IPS-18c (cell line): ENCODE measurements at regions not wholly inside any gene's neighbourhood (a gene's known extent, or its start where the extent isn't known, plus 50 kb on each side); places are given as distances from the start of the nearest gene placed in this dataset.

Source experiments
- H3K4me3 ChIP-seq: 2 replicates; pipeline ENCODE4 v1.7.0; 2013; ENCODE audit warnings: low read depth, mild to moderate bottlenecking, low read length, moderate library complexity; ENCODE audit not compliant: insufficient read depth
- H3K9me3 ChIP-seq: one replicate; pipeline ENCODE4 v1.6.1; 2013; ENCODE audit warnings: mild to moderate bottlenecking, low read length, moderate library complexity; ENCODE audit not compliant: control insufficient read depth, insufficient read depth

DNA sequence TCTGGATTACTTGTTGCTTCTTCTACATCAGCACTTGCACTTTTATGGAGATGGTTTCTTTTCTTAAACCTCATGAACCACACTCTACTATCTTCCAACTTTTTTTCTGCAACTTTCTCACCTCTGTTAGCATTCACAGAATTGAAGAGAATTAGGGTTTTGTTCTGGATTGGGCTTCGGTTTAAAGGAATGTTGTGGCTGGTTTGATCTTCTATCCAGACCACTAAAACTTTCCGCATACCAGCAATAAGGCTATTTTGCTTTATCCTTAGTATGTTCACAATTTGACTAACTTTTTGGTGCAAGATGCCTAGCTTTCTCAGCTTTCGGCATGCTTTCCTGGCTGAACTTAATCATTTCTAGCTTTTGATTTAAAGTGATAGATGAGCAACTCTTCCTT, 666.7 kb upstream of the MIR17HG start:
- H3K4me3 ChIP-seq = no peak overlapping the region
- no peaks in the 10 kb centered on the region for H3K9me3 ChIP-seq

GRCh38 chr13:90683711-90684131, 663.8 kb upstream of the MIR17HG start:
- Histone ChIP-seq H3K4me3 (no peak overlapping the region), H3K9me3 (no peaks in the 10 kb centered on the region)

GRCh38 chr13:90686442-90686841, 661.0 kb upstream of the MIR17HG start:
- no peak overlapping the region for H3K4me3 ChIP-seq

GRCh38 chr13:90689111-90689510, 658.4 kb upstream of the MIR17HG start:
- H3K9me3 ChIP-seq = no peaks in the 10 kb centered on the region
- no peak overlapping the region for H3K4me3 ChIP-seq

More at GRCh38 chr13:90686442-90686841, 661.0 kb upstream of the MIR17HG start:
- no peaks in the 10 kb centered on the region for H3K9me3 ChIP-seq

DNA sequence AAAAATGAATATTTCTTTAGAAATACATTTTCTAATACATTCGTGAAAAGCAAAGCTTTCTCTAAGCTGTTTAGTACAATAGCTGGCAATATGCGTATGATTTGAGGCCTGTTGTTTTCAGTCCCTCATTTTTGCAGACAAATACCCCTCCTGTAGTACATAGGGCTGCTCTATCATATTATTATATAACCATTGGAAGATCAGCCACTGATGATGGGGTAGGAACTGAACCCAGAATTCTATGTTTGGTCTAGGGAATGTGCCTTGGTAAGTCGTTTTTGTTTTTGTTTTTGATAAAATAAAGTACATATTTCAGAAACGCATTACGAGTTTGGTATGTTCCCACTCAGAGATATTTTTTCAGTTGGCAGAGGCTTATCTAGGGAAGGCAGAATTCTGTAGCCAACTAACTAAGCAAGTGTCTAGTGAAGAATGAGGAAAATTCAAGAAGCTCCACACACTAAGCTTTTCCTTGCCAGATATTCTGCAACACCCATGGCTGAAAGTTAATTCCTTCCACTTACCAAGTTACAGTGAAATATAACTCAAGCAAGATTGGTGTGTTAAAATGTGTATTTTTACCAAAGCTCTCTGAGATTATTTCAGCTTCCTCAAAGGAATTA, 656.9 kb upstream of the MIR17HG start:
- Histone ChIP-seq H3K4me3 (no peak overlapping the region), H3K9me3 (no peaks in the 10 kb centered on the region)

GRCh38 chr13:90696254-90696653, 651.2 kb upstream of the MIR17HG start:
- Histone ChIP-seq H3K9me3 (no peaks in the 10 kb centered on the region), H3K4me3 (no peak overlapping the region)

- Histone ChIP-seq H3K4me3 (no peak overlapping the region), H3K9me3 (no peaks in the 10 kb centered on the region)
Measured at GRCh38 chr13:90696656-90697055, 650.8 kb upstream of the MIR17HG start.

- no peaks in the 10 kb centered on the region for H3K9me3 ChIP-seq
- H3K4me3 ChIP-seq = no peak overlapping the region
Measured at GRCh38 chr13:90700340-90700739, 647.1 kb upstream of the MIR17HG start.

GRCh38 chr13:90701264-90701663, 646.2 kb upstream of the MIR17HG start:
- Histone ChIP-seq H3K9me3 (no peaks in the 10 kb centered on the region), H3K4me3 (no peak overlapping the region)

GRCh38 chr13:90702050-90702449, 645.4 kb upstream of the MIR17HG start:
- Histone ChIP-seq H3K9me3 (no peaks in the 10 kb centered on the region), H3K4me3 (no peak overlapping the region)

GRCh38 chr13:90706631-90707030, 640.9 kb upstream of the MIR17HG start:
- no peaks in the 10 kb centered on the region for H3K9me3 ChIP-seq
- no peak overlapping the region for H3K4me3 ChIP-seq

- Histone ChIP-seq H3K4me3 (no peak overlapping the region), H3K9me3 (no peaks in the 10 kb centered on the region)
Measured at GRCh38 chr13:90708128-90708527, 639.4 kb upstream of the MIR17HG start.

GRCh38 chr13:90709319-90709718, 638.2 kb upstream of the MIR17HG start:
- H3K9me3 ChIP-seq = no peaks in the 10 kb centered on the region

GRCh38 chr13:90710164-90710759, 637.2 kb upstream of the MIR17HG start:
- Histone ChIP-seq H3K4me3 (no peak overlapping the region), H3K9me3 (no peaks in the 10 kb centered on the region)

More at GRCh38 chr13:90709319-90709718, 638.2 kb upstream of the MIR17HG start:
- H3K4me3 ChIP-seq = no peak overlapping the region

DNA sequence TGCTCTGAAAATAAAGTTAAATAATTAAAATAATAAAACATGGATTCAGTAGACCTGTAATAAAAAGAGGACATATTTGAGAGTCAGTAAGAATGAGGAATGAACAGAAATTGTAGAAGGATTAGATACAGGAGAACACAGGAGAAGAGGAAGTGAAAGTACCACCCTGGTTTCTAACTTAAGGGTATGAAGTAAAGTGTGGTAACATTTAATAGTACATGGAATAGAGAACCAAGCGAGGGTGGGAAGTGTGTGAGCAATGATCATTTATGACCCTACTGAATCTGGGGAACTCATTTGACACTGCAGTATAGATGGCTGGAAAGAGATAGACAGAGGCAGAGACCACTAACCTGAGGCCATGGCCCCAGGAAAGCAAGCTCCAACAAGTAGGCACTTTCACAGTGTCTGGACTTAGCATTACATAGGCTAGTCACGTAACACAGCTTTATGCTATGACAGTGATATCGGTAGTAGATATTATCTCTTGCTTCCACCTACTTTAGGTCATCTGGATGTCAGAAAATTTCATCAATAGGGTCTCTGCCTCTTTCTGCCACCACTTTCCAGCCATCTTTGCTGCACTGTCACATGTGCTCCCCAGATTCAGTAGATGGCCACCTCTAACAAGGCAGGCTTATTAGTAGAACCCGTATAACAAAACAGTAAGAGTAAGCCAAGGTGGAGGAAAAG, 633.9 kb upstream of the MIR17HG start:
- H3K4me3 ChIP-seq = no peak overlapping the region

GRCh38 chr13:90715485-90715884, 632.0 kb upstream of the MIR17HG start:
- Histone ChIP-seq H3K9me3 (no peaks in the 10 kb centered on the region), H3K4me3 (no peak overlapping the region)

More for the DNA sequence above, 633.9 kb upstream of the MIR17HG start:
- H3K9me3 ChIP-seq = no peaks in the 10 kb centered on the region

DNA sequence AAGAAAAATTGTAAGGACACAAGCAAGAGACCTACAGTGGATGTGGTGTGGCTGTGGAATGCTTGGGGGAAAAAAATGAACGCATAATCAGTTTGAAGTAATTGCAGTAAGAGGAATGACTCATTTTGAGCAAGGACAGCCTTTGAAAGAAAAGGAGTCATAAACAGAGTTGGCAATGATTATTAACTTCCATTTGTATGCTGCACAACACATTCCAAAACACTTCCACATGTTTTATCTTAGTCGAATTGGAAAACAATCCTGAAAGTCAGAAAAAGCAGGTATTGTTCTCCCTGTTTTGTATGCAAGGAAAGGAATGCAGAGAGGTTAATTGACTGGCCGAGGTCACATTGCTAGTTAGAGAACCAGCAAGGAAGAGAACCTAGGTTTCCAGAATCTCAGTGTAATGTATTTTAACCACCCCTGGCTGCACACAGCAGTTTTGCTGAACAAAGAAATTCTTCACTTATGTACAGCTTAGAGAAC, 630.0 kb upstream of the MIR17HG start:
- H3K4me3 ChIP-seq = no peak overlapping the region

GRCh38 chr13:90719461-90719860, 628.0 kb upstream of the MIR17HG start:
- Histone ChIP-seq H3K9me3 (no peaks in the 10 kb centered on the region), H3K4me3 (no peak overlapping the region)

More for the DNA sequence above, 630.0 kb upstream of the MIR17HG start:
- H3K9me3 ChIP-seq = no peaks in the 10 kb centered on the region
